IMR-90 (cell line): ENCODE measurements at regions not wholly inside any gene's neighbourhood (a gene's known extent, or its start where the extent isn't known, plus 50 kb on each side); places are given as distances from the start of the nearest gene placed in this dataset.

Experiments used
- ATAC-seq: fragments of 200-7000 bp; cut with Tn5 transposase; 2 replicates; pipeline ENCODE4 v1.9.1; 2020; ENCODE audit warnings: low read depth, mild to moderate bottlenecking, moderate library complexity
- BruUV-seq: library from RNA; stranded (reverse); fragments of 400-500 nt; replicated peaks from 2 replicates; lab custom pipeline; 2021; lab: Mats Ljungman, UMichigan
- CTCF ChIA-PET: fragments of 300-600 bp; formaldehyde crosslinking; extraction: SDS; loops from one replicate; lab custom pipeline; 2021; ENCODE audit warnings: antibody characterized with exemption; lab: Yijun Ruan, JAX
- POLR2A ChIA-PET: fragments of 300-600 bp; sonication (Branson Sonifier 250); formaldehyde crosslinking; loops from one replicate; lab custom pipeline; 2022; ENCODE audit warnings: antibody characterized with exemption; ENCODE audit not compliant: unreplicated experiment; lab: Charles Lee
- DNase-seq: peaks from one replicate; pipeline ENCODE4 v3.0.0; 2013
- H2AFZ ChIP-seq: replicated peaks from 2 replicates; pipeline ENCODE3; 2013; ENCODE audit warnings: low read length, mild to moderate bottlenecking; ENCODE audit not compliant: poor library complexity
- H2AK5ac ChIP-seq: 2 replicates; pipeline ENCODE4 v1.6.1; 2013; ENCODE audit warnings: low read depth, low read length, inconsistent platforms
- H2AK9ac ChIP-seq: replicated peaks from 2 replicates; pipeline ENCODE3; 2013; ENCODE audit warnings: mild to moderate bottlenecking, low read depth, low read length, moderate library complexity; ENCODE audit not compliant: poor library complexity
- H2BK120ac ChIP-seq: 2 replicates; pipeline ENCODE4 v1.6.1; 2013; ENCODE audit warnings: low read depth, low read length, inconsistent platforms
- H2BK15ac ChIP-seq: 3 replicates; pipeline ENCODE4 v1.6.1; 2013; ENCODE audit warnings: low read depth, low read length, inconsistent platforms
- H2BK20ac ChIP-seq: 2 replicates; pipeline ENCODE4 v1.6.1; 2013; ENCODE audit warnings: low read depth, mild to moderate bottlenecking, inconsistent platforms, low read length, moderate library complexity
- H2BK5ac ChIP-seq: 2 replicates; pipeline ENCODE4 v1.6.1; 2013; ENCODE audit warnings: mild to moderate bottlenecking, low read depth, low read length, inconsistent platforms; ENCODE audit not compliant: poor library complexity, severe bottlenecking
- H3K14ac ChIP-seq: replicated peaks from 2 replicates; pipeline ENCODE4 v1.6.1; 2013; ENCODE audit warnings: low read depth, low read length, inconsistent platforms
- H3K18ac ChIP-seq: 2 replicates; pipeline ENCODE4 v1.6.1; 2013; ENCODE audit warnings: low read depth, low read length, control low read depth
- H3K23ac ChIP-seq: 2 replicates; pipeline ENCODE4 v1.6.1; 2013; ENCODE audit warnings: low read depth, low read length, inconsistent platforms
- H3K27ac ChIP-seq: 2 replicates; pipeline ENCODE4 v1.5.1; 2013; ENCODE audit warnings: mild to moderate bottlenecking, control low read depth, low read length; ENCODE audit not compliant: insufficient read depth
- H3K27me3 ChIP-seq: 2 replicates; pipeline ENCODE4 v1.6.1; 2013; ENCODE audit warnings: low read length; ENCODE audit not compliant: control insufficient read depth, insufficient read depth
- H3K36me3 ChIP-seq: 2 replicates; pipeline ENCODE4 v1.6.1; 2013; ENCODE audit warnings: low read length, mixed read lengths; ENCODE audit not compliant: control insufficient read depth, insufficient read depth
- H3K4ac ChIP-seq: 2 replicates; pipeline ENCODE4 v1.6.1; 2013; ENCODE audit warnings: low read depth, low read length, inconsistent platforms
- H3K4me1 ChIP-seq: 2 replicates; pipeline ENCODE4 v1.6.1; 2013; ENCODE audit warnings: low read length, mixed read lengths; ENCODE audit not compliant: control insufficient read depth, insufficient read depth
- H3K4me2 ChIP-seq: 2 replicates; pipeline ENCODE4 v1.6.1; 2013; ENCODE audit warnings: low read depth, mild to moderate bottlenecking, control low read depth, low read length, moderate library complexity
- H3K4me3 ChIP-seq: 2 replicates; pipeline ENCODE4 v1.5.1; 2013; ENCODE audit warnings: low read depth, mild to moderate bottlenecking, control low read depth, low read length, moderate library complexity; ENCODE audit not compliant: insufficient read depth
- H3K56ac ChIP-seq: 2 replicates; pipeline ENCODE4 v1.6.1; 2013; ENCODE audit warnings: low read length, inconsistent platforms; ENCODE audit not compliant: insufficient read depth; ENCODE audit errors: extremely low read depth
- H3K79me1 ChIP-seq, 2 experiments: 2 replicates each; pipeline ENCODE4 v1.6.1; 2013; ENCODE audit warnings: low read length in 2 of 2, inconsistent platforms in 1 of 2, low read depth in 1 of 2
- H3K9ac ChIP-seq: 2 replicates; pipeline ENCODE4 v1.6.1; 2013; ENCODE audit warnings: low read depth, low read length, control low read depth
- H3K9me1 ChIP-seq: 2 replicates; pipeline ENCODE4 v1.6.1; 2013; ENCODE audit warnings: low read length, inconsistent platforms; ENCODE audit not compliant: insufficient read depth
- H3K9me3 ChIP-seq: 2 replicates; pipeline ENCODE4 v1.6.1; 2013; ENCODE audit warnings: low read length; ENCODE audit not compliant: control insufficient read depth, insufficient read depth
- H4K20me1 ChIP-seq: 2 replicates; pipeline ENCODE4 v1.6.1; 2013; ENCODE audit warnings: low read length, inconsistent platforms; ENCODE audit not compliant: insufficient read depth
- H4K5ac ChIP-seq: 2 replicates; pipeline ENCODE4 v1.6.1; 2013; ENCODE audit warnings: mild to moderate bottlenecking, low read depth, low read length, control low read depth
- H4K8ac ChIP-seq, 2 experiments: 2 replicates each; pipeline ENCODE4 v1.6.1; 2013; ENCODE audit warnings: low read depth in 2 of 2, low read length in 2 of 2, control low read depth in 1 of 2, inconsistent platforms in 1 of 2
- H4K91ac ChIP-seq: 2 replicates; pipeline ENCODE4 v1.6.1; 2013; ENCODE audit warnings: low read depth, low read length, inconsistent platforms; ENCODE audit not compliant: insufficient read depth
- BHLHE40 ChIP-seq: fragments of 150-350 bp; IDR thresholded peaks from 2 replicates; pipeline ENCODE4 v1.6.1; 2016; ENCODE audit warnings: mild to moderate bottlenecking, low read depth, low read length
- CEBPB ChIP-seq: IDR thresholded peaks from 2 replicates; pipeline ENCODE4 v1.6.1; 2012; ENCODE audit warnings: low read depth, low read length, improper control_type of control experiment
- CHD1 ChIP-seq: IDR thresholded peaks from 2 replicates; pipeline ENCODE4 v1.6.1; 2012; ENCODE audit warnings: low read depth, low read length, improper control_type of control experiment
- FOS ChIP-seq: fragments of 150-350 bp; IDR thresholded peaks from 2 replicates; pipeline ENCODE4 v1.6.1; 2016; ENCODE audit warnings: low read depth, low read length
- MAFK ChIP-seq: IDR thresholded peaks from 2 replicates; pipeline ENCODE4 v1.6.1; 2012; ENCODE audit warnings: low read depth, low read length, improper control_type of control experiment
- MAZ ChIP-seq: IDR thresholded peaks from 2 replicates; pipeline ENCODE4 v1.6.1; 2012; ENCODE audit warnings: low read depth, mild to moderate bottlenecking, low read length, improper control_type of control experiment, moderate library complexity, borderline replicate concordance
- MXI1 ChIP-seq: IDR thresholded peaks from 2 replicates; pipeline ENCODE4 v1.6.1; 2012; ENCODE audit warnings: low read depth, mild to moderate bottlenecking, low read length, moderate library complexity, borderline replicate concordance
- NFE2L2 ChIP-seq: fragments of 150-350 bp; IDR thresholded peaks from 2 replicates; pipeline ENCODE4 v1.6.1; 2016; ENCODE audit warnings: low read depth, mild to moderate bottlenecking, low read length
- POLR2A ChIP-seq: IDR thresholded peaks from 2 replicates; pipeline ENCODE4 v1.6.1; 2012; ENCODE audit warnings: mild to moderate bottlenecking, low read depth, low read length
- RAD21 ChIP-seq: IDR thresholded peaks from 2 replicates; pipeline ENCODE4 v1.6.1; 2012; ENCODE audit warnings: low read length, improper control_type of control experiment
- RCOR1 ChIP-seq: IDR thresholded peaks from 2 replicates; pipeline ENCODE4 v1.6.1; 2012; ENCODE audit warnings: mild to moderate bottlenecking, low read length, improper control_type of control experiment; ENCODE audit not compliant: insufficient replicate concordance
- RFX5 ChIP-seq: IDR thresholded peaks from 2 replicates; pipeline ENCODE4 v1.8.0; 2012; ENCODE audit warnings: low read depth, mild to moderate bottlenecking, low read length, moderate library complexity
- SMC3 ChIP-seq: fragments of 150-350 bp; IDR thresholded peaks from 2 replicates; pipeline ENCODE4 v1.6.1; 2016; ENCODE audit warnings: low read depth, mild to moderate bottlenecking, antibody characterized with exemption, low read length, moderate library complexity
- WGBS, 2 experiments: methylation state at CpG; one replicate each; pipeline versions ENCODE4 v1.1.5 to v1.1.7; 2013; ENCODE audit warnings: missing lambda C conversion rate in 2 of 2; ENCODE audit not compliant: insufficient read length in 1 of 2; ENCODE audit errors: extremely low coverage in 2 of 2; 5-methylcytosine and 5-hydroxymethylcytosine counted together
- dilution Hi-C: fragments of 300-500 bp; cut with HindIII; formaldehyde crosslinking; loops from one replicate; pipeline ENCODE4 v1.14.3; 2018; ENCODE audit warnings: low sequenced_read_pairs; ENCODE audit not compliant: unreplicated experiment
- in situ Hi-C: fragments of 300-500 bp; cut with MboI; formaldehyde crosslinking; loops from 3 replicates; pipeline ENCODE4 v1.14.3; 2019; ENCODE audit warnings: low sequenced_read_pairs, inconsistent platforms, mixed read lengths
- intact Hi-C: fragments of 100-400 bp; cut with micrococcal nuclease; formaldehyde crosslinking; loops from 2 replicates; pipeline ENCODE4 v1.10.0; 2022
- TF ChIP-seq, protein P1 (sequence below): conservative IDR thresholded peaks from 2 replicates; pipeline ENCODE4 v1.5.1; 2012; ENCODE audit warnings: mild to moderate bottlenecking, low read depth, low read length, improper control_type of control experiment
- TF ChIP-seq, protein P2 (sequence below): fragments of 150-350 bp; IDR thresholded peaks from 2 replicates; pipeline ENCODE4 v1.6.1; 2017; ENCODE audit warnings: mild to moderate bottlenecking, antibody characterized with exemption, low read length, low read depth
- TF ChIP-seq, protein P3 (sequence below): fragments of 150-350 bp; IDR thresholded peaks from 2 replicates; pipeline ENCODE4 v1.6.1; 2016; ENCODE audit warnings: low read depth, mild to moderate bottlenecking, low read length, moderate library complexity, borderline replicate concordance

DNA sequence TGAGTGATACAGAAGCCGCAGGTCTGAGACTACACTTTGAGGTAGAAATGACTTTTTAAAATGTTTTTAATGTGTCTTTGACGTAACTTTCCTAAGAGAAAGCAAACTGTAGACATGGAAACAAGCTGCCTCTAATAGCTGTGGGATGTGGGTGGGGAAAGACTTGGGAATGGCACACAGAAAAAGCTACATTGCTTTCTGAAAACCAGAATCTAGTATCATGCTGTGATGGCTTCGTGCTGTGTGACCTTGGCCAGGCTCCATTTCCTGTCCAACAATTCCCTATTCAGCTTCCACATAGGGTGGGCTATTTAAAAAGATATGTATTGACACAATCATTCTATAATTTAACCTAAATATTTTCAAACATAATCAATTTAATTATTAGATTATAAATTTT, 909.1 kb downstream of the NCAM2 start:
- Histone ChIP-seq H3K4me1 (no peaks in the 10 kb centered on the region), H4K8ac (0 out of 4 replicates have a peak overlapping the region, but pooled peaks of 1 of the 2 experiments have one; percentile 21), H3K18ac (no peak overlapping the region), H3K4me2 (peak overlapping the region; percentile 36; the same call in 1 of the 2 replicates), H3K56ac (no peak overlapping the region), H3K27ac (no peak overlapping the region), H3K9me3 (peaks cover 4% of the 10 kb centered on the region; the same call in 1 of the 2 replicates), H4K5ac (no peak overlapping the region), H3K9me1 (no peaks in the 10 kb centered on the region), H3K4me3 (no peak overlapping the region), H3K9ac (no peak overlapping the region), H3K4ac (no peak overlapping the region), H3K79me1 (no peaks in the 10 kb centered on the region), H3K36me3 (no peaks in the 10 kb centered on the region), H2BK120ac (no peak overlapping the region), H4K91ac (no peak overlapping the region), H2BK15ac (no peak overlapping the region), H3K14ac (no peak overlapping the region), H2BK5ac (no peak overlapping the region), H4K20me1 (no peaks in the 10 kb centered on the region), H2AK5ac (no peak overlapping the region), H2AK9ac (no peak overlapping the region), H2AFZ (no peak overlapping the region), H3K27me3 (no peaks in the 10 kb centered on the region), H2BK20ac (no peak overlapping the region), H3K23ac (no peak overlapping the region)
- dilution Hi-C loops: no loop called here
- ChIA-PET POLR2A (interaction anchor here (0.7 kb wide), 1 partner anchor 9 kb away, joined by 3 read pairs; no protein-coding TSS in a partner anchor), CTCF (interaction anchor here (0.6 kb wide), 1 partner anchor 15 kb away, joined by 6 read pairs; no protein-coding TSS in a partner anchor)
- intact Hi-C loops: no loop called here
- no peak for TF ChIP-seq SMC3
- no peak for TF ChIP-seq RCOR1
- TF ChIP-seq MAFK: no peak
- no peak for TF ChIP-seq RAD21
- TF ChIP-seq NFE2L2: no peak
- TF ChIP-seq, protein P1, sequence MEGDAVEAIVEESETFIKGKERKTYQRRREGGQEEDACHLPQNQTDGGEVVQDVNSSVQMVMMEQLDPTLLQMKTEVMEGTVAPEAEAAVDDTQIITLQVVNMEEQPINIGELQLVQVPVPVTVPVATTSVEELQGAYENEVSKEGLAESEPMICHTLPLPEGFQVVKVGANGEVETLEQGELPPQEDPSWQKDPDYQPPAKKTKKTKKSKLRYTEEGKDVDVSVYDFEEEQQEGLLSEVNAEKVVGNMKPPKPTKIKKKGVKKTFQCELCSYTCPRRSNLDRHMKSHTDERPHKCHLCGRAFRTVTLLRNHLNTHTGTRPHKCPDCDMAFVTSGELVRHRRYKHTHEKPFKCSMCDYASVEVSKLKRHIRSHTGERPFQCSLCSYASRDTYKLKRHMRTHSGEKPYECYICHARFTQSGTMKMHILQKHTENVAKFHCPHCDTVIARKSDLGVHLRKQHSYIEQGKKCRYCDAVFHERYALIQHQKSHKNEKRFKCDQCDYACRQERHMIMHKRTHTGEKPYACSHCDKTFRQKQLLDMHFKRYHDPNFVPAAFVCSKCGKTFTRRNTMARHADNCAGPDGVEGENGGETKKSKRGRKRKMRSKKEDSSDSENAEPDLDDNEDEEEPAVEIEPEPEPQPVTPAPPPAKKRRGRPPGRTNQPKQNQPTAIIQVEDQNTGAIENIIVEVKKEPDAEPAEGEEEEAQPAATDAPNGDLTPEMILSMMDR: no peak
- TF ChIP-seq MAZ: no peak
- TF ChIP-seq, protein P2, sequence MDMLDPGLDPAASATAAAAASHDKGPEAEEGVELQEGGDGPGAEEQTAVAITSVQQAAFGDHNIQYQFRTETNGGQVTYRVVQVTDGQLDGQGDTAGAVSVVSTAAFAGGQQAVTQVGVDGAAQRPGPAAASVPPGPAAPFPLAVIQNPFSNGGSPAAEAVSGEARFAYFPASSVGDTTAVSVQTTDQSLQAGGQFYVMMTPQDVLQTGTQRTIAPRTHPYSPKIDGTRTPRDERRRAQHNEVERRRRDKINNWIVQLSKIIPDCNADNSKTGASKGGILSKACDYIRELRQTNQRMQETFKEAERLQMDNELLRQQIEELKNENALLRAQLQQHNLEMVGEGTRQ: no peak
- TF ChIP-seq CHD1: no peak
- no peak for TF ChIP-seq RFX5
- TF ChIP-seq FOS: no peak
- no peak for TF ChIP-seq BHLHE40
- TF ChIP-seq, protein P3, sequence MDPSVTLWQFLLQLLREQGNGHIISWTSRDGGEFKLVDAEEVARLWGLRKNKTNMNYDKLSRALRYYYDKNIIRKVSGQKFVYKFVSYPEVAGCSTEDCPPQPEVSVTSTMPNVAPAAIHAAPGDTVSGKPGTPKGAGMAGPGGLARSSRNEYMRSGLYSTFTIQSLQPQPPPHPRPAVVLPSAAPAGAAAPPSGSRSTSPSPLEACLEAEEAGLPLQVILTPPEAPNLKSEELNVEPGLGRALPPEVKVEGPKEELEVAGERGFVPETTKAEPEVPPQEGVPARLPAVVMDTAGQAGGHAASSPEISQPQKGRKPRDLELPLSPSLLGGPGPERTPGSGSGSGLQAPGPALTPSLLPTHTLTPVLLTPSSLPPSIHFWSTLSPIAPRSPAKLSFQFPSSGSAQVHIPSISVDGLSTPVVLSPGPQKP: no peak
- TF ChIP-seq MXI1: no peak
- TF ChIP-seq CEBPB: no peak
- no peak for TF ChIP-seq POLR2A
- DNase-seq (no peak), ATAC-seq (peak; percentile 29; the same call in 1 of the 2 replicates)
- 50% methylated on average over 1 of the region's 3 CpGs; no CpG with 5 or more reads in 1 of the 2 experiments for whole genome bisulfite sequencing, 2 experiments
- in situ Hi-C loops: loop anchor here (25.0 kb wide), 1 partner anchor 895 kb away; no protein-coding TSS in a partner anchor
- BruUV-seq: no TSS peak
